NCI-H2196 (cell line): ENCODE measurements at regions not wholly inside any gene's neighbourhood (a gene's known extent, or its start where the extent isn't known, plus 50 kb on each side); places are given as distances from the start of the nearest gene placed in this dataset.

Experiments used
- DNase-seq: peaks from one replicate; lab custom pipeline; 2025; ENCODE audit not compliant: unreplicated experiment; lab: John Stamatoyannopoulos, UW

DNA sequence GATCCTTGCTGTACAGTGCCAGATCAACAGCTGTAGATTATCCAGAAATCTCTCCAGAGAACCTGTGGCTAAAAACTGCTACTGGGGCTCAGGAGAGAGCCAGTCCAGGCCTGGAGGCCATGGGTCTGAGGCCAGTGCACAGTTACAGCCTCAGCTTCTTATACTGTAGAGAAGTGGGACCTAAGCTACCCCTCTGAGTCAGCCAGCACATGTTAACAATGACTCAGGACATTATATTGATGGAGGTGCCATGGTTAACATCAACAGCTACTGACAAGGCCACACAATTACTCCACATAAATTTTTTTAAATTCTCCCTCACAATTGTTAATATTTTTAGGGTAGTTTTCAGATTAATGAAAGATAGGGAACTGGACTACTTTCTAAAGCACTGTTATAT, 138.5 kb downstream of the RBM26 start:
- no peak for DNase-seq

DNA sequence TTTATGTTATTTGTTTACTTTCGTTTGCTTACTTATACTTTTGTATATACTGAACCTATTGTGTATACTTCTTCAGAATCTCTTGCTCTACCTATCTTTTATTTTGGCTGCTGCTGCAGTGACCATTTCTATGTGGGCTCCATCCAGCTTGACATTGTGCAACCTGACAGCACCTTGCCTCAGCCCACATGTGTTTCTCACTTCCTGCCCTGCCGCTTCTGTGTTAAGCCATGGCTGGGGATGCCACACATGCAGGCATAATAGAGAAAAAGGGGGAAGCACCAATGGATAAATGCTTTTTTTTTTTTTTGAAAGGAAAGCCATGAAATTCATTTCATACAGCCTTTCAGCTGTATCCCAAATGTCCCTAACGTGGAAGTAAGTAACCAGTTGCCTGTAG, 147.6 kb downstream of the RBM26 start:
- DNase-seq = no peak

DNA sequence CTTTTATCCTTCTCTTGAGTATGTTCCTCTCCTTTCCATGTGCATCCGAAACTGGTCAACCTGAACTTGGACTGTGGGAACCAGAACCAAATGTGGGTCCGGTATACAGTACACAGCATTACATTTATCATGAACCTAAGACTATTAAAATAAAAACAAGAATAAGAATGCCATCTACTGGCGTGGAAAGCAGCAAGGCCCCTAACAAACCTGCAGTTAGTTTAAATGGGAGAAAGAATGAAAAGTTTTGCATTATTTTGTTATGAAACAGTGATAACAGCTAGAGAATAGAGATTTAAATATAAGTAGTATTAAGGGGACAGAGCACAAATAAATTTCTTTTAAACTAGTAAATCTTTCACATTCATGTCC, 159.5 kb downstream of the RBM26 start:
- DNase-seq = no peak

DNA sequence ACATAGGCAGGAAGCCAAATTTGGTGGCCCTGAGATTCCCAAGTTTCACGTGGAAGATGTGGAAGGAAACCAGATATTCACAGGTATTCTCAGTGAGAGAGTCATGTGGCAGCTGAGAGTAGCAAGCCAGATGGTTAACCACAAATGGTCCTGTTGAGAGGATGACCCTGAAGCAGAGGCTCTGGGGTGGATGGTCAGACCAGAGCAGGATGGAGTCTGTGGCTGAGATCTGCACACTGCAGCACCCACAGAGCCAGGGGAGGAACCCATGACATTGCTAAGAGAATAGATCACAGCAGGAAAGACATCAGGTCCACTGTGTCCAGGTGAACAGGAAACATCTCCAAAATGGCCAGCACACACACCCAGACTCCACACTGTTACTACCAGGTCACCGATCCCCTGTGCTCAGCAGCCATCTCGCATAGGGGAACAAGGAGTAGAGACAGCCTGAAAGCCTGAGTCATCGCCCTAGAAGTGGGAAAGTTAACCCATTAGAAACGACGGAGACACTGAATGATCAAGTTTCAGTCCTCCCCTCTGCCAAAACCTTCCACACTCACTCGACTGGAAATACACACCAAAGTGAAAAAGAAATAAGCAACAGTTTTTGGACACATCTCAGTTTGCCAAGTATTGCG, 160.0 kb downstream of the RBM26 start:
- DNase-seq = no peak

DNA sequence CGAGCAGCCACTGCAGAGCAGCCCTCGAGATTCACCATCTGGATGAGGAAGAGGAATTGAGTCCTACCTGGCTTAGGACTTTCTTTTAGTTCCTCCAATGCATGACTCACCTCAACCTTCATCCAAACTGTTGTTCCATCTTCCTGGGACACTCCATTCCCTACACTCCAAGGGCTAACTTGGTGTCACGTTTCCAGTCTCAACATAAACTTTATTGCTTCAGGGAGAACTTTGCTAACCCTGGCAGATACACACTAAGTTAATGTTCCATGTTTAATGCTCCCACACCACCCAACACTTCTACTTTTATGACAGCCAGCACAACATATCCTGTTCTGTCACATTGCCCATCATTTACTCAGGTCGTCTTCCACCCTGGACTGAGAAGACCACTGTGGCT, 164.4 kb downstream of the RBM26 start:
- DNase-seq = no peak

DNA sequence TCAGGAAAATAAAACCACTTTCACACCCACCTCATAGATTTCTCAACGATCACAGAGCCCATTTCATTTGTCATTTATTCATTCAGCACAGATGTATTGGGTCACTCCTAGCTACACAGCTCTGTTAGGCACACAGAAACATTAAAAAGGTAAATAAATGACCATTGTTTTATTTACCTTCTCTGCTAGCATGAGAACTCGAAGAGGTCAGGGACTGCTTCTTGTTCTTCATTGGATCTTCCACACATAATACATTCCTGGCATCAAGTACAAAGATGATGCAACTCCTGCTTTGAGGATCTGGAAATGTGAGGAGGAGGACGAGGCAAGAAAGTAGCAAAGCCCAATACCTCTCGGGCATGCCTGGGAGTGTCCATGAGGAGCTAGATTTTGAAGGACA, 168.1 kb downstream of the RBM26 start:
- DNase-seq = no peak

DNA sequence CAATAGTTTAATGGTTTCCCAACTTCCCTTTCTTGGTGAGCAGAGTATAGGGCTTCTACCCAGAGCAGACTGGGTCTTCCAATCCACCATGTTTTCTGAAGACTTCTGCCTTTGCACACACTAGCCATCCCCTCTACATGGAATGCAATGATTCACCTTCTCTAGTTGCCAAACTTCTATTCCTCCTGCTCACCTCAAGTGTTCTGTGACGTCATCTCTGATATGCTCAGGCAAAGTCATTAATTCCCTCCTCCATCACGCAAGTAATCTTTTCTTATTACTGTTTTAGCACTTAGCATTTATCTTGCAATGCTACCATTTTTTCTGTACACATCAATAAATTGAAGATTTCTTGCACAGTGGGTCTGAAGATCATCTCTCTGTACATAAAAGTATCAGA, 174.2 kb downstream of the RBM26 start:
- DNase-seq = no peak

DNA sequence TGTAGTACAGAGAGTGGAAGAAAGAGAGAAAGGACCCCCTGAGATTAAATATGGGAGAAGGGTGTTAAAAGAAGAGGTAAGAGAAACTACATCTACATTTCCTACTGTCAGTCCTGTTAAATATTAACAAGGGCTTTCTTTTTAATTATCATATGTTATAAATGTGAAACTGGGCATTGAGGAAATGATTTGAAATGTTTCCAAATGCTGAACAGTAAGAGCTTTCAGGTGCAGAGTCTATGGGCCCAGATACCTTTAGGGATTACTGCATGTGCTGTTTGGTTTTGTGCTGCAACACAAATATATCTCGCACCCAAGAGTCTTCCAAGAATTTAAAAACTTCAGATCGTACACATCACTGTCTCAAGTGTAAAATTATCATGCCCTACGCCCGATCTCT, 176.3 kb downstream of the RBM26 start:
- no peak for DNase-seq

DNA sequence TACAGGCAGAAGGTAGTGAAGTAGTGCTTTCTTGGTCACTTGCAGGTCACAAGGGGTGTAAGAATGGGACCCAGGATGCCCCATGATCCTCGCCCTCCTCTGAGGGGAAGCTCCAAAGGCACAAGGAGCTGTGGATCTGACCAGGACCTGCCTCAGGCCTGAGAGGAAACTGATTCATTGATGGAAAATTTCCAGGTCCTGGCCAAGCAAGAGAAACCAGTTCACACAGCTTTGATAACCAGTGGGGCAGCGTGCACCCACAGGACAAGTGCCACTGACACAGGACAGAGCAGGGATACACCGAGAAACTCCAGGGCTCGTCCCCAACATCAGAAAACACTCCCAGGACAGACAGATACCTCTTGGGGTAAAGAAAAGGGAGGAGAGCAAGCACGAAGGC, 177.1 kb downstream of the RBM26 start:
- no peak for DNase-seq

DNA sequence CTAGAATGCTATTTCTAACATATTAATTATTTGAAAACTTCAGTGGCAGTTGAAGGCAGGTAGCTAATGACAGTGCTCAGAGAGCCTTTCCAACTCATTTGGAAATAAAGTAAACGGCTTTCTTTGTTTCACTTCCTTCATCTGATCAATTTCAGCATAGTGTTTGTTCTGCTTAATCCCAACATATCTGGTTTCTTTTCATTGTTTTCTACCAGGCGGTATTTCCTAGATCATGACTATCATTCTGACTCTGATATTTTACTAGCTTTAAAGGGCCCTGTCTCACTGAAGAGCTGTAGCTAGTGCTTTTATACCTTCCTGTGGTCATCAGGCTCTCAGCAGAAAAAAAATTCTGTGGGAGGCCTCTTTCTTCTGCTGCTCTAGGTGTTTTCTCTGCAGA, 178.6 kb downstream of the RBM26 start:
- DNase-seq = no peak

DNA sequence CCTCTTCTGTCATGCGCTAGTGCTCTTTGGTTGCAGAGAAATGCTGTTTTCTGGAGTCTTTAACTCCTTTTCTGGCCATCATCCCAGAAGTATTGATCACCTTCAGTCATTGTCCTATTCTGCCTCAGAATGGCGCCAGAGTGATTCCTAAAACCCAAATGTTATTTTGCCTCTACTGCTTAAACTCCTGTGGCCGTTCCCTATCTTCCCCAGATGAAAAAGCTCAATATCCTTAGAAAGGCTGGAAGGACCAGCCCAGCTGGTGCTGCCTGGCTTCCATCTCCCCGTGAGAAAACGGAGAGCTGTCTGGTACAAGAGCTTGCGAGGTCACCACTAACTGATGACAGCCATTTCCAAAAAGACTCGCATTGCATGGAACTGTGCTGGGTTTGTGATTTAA, 179.1 kb downstream of the RBM26 start:
- no peak for DNase-seq

DNA sequence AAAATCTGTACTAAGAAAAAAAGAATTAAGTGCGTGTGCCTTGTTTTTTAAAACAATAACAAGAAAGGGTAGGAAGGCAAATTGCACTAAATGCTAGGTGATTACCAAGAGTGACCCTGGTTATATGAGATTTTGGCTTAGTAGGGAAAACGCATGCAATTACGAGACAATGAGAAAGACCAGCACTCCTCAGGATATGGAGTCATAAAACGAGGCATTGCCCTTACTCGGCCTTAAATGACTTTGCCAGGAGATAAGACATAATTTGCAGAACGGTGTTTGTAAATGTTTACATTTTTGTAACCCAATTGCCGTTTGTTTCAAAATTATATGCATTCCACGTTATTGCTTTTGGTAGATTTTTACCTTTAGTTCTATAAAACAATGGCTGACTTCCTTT, 179.8 kb downstream of the RBM26 start:
- DNase-seq = no peak

DNA sequence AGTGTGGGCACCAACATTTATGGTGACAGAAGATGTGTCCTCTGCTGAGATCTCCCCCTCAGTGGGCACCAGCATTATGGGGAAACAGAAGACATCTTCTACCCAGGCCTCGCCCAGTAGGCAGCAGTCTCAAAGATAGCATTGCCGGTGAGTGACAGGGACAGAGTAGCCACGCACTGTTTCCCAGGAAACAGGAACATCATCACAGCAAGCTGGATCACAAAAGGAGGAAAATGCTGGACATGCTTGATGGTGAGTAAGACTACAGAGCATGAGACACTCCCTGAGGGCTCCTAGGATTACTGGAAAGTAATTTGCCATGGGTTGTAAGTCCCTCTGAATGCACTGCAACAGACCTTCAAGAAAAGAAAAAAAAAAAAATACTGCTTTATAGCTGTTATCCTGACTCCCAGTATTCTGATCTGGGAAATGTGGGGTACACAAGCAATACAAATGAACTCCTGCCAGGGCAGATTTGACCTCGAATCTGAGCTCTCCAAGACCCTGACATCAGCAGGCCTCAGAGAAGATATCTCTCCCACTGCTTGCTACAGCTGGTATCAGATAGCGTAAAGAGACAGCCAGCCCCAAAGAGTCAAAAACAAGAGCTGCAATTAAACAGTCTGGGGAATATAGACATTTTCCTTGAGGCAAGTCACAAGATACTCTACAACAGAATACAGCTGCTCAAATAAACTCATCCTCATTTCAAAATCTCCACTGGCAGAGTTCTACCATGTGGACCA, 180.4 kb downstream of the RBM26 start:
- DNase-seq = no peak

DNA sequence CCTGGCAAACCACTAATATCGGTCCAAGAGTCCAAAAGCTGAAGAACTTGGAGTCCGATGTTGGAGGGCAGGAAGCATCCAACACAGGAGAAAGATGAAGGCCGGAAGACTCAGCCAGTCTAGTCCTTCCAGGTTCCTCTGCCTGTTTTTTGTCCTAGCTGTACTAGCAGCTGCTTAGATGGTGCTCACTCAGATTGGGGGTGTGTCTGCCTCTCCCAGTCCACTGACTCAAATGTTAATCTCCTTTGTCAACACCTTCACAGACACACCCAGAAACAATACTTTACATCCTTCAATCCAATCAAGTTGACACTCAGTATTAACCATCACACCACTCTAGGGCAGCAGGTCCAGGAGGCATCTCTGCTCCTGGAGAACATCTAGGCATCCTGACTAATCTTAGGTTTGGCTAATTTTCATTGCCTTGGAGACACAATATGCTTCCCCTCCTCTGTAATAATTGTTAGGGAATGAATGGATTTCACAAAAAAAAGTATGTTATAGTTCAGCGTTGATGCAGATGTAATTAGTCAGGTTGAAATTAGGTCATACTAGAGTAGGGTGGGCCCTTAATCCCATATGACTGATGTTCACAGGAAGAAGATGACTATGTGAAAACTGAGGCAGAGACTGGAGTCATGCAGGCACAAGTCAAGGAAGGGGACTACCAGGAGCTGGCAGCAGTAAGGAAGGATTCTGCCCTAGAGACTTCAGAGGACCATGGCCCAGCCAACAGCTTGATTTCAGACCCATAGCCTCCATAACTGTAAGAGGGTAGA, 183.4 kb downstream of the RBM26 start:
- DNase-seq = no peak

DNA sequence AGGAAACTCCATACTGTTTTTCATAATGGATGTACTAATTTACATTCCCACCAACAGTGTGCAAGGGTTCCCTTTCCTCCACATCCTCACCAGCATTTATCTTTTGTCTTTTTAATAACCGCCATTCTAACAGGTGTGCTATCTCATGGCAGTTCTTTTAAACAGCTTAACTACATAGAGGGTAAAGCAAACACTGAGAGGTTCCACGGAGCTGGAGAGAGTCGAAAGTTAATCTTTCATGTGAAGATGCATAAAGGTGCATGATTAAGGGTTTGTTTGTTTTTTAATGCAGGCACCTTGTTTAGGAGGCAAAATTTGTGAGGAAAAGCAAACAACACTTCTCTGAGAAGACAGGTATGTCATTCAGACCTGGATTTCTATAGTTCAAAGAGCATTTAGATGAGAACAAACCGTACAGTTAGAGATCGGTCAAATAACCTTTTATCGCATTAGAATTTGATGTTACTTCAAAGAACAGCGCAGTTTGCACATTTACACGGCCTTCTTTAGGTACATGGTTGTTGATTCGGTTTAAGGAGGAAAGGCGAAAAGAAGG, 193.9 kb downstream of the RBM26 start:
- DNase-seq = no peak

DNA sequence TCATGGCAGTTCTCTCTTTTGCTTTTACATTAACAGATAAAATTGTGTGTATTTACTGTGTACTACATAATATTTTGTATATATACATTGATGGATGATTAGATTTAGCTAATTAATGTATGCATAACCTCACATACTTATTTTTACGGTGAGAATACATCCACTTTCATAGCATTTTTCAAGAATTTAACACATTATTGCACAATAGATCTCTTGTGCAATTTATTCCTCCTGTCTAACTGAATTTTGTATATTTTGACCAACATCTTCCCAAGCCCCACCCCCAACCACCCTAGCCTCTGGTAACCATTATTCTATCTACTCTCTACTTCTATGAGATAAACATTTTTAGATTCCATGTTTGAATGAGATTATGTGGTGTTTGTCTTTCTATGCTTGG, 194.7 kb downstream of the RBM26 start:
- DNase-seq = no peak

DNA sequence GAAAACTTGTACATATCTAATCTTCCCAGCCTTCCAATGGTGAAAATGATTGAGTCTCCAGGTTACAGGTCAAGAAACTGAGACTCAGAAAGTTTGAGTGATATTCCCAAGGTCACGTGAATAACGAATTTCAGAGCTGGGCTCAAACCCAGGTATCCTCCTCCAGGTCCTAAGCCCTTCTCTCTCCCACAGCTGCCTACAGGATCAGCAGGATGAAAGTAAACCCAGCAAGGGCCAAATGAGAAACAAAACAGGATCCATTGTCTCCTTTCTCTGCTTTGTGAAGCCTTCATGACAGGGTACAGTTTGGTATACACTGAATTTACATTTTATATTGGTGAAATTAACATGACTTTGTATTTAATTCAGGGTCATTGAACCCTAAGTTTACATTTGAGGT, 208.1 kb downstream of the RBM26 start:
- no peak for DNase-seq

DNA sequence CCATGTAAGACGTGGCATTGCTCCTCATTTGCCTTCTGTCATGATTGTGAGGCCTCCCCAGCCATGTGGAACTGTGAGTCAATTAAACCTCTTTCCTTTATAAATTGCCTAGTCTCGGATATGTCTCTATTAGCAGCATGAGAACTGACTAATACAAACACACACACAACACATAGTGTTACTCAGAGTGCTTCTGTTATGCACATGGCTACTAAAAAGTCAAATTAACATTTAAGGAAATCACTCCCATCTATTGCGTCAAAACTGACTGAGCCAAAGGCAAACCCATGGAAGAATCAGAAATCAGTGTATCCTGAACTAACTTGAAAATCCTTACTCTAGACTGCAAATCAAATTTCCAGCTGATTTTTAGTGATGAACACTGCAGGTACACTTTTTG, 209.2 kb downstream of the RBM26 start:
- DNase-seq = no peak

DNA sequence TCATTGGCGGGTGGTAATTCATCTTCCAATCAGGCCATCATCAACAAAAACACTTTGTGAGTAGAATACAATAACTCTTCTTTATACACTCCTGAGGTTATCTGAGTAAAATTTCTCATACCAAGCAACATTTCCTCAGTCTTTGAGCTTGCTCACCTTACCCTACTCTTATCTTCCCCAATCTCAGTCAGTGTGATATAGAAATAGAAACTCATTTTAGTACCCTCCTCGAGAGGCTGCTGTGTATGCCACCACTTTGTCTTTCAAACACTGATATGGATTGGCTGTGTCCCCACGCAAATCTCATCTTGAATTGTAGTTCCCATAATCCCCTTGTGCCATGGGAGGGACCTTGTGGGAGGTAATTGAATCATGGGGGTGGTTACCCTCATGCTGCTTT, 209.7 kb downstream of the RBM26 start:
- no peak for DNase-seq

DNA sequence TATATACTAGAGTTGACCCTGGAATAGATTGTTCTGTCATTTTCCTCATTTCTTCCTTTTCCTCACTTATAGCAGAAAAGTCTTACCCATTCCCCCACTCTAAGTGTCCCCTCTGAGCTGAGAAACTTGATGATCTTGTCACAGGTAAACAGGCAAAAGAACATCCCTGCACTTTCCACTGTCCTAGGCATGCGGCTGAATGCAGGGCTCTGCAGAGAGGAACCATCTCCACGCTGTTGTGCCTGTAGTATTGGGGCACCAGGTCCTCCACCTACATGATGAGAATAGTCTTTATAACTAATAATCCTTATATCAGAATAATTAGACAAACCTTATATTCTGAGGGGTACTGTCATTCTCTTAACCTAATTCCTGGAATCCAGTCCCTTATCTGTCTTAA, 211.3 kb downstream of the RBM26 start:
- no peak for DNase-seq

DNA sequence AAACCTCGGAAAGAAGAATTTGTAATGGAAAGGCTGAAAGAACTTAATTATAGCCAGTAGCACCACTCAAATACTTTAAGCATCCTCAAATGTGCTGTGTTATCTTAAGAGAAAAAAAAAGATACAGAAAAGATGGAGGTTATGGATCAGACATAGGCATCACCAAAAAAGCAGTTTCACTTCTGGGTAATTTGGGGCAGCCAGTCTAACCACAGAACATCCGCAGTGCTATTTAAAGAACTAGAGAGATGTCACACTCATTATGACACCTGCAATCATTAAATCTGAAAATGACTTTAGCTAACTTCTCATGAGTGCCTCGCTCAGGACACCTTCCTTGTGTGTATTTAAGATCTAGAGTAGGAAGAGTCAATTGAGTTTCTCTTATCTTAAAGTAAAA, 211.8 kb downstream of the RBM26 start:
- no peak for DNase-seq

DNA sequence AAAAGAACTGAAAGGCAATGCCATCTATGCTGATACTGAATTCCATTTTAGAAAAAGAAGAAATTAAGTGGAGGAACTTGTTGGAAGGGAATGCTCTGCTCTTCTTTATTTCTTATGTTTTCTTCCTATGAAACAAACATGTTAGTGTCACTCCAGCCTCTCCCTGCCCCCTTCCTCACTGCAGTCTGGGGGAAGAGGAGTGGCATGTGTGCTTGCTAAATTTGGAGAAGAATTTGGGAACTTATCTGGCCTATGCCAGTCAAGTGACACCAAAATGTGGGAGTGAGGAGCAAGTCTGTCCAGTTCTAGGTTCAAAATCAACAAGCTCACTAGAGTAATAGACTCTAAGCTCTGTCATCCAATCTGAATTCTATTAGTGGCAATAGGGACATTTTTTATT, 214.6 kb downstream of the RBM26 start:
- DNase-seq = no peak
